HG03378 (cell line): ENCODE measurements at regions not wholly inside any gene's neighbourhood (a gene's known extent, or its start where the extent isn't known, plus 50 kb on each side); places are given as distances from the start of the nearest gene placed in this dataset.

Experiments
- ATAC-seq: cut with Tn5 transposase; IDR thresholded peaks from one replicate; pipeline ENCODE4 v1.9.1; 2021; ENCODE audit warnings: mild to moderate bottlenecking, moderate library complexity; ENCODE audit not compliant: unreplicated experiment

- no peak for ATAC-seq
Measured at GRCh38 chr6:166737261-166737660, 110.2 kb upstream of the RPS6KA2 start.

- ATAC-seq: no peak
Measured at GRCh38 chr6:166736634-166737033, 109.6 kb upstream of the RPS6KA2 start.

- ATAC-seq: no peak
Measured at GRCh38 chr6:166733900-166734299, 106.8 kb upstream of the RPS6KA2 start.

GRCh38 chr6:166729658-166730057, 102.6 kb upstream of the RPS6KA2 start:
- ATAC-seq: no peak

- ATAC-seq: no peak
Measured at GRCh38 chr6:166728884-166729530, 102.0 kb upstream of the RPS6KA2 start.

GRCh38 chr6:166726201-166726600, 99.2 kb upstream of the RPS6KA2 start:
- ATAC-seq: no peak

GRCh38 chr6:166725571-166725970, 98.5 kb upstream of the RPS6KA2 start:
- no peak for ATAC-seq

- no peak for ATAC-seq
Measured at GRCh38 chr6:166724576-166724975, 97.5 kb upstream of the RPS6KA2 start.

- ATAC-seq: no peak
Measured at GRCh38 chr6:166722785-166723184, 95.7 kb upstream of the RPS6KA2 start.

GRCh38 chr6:166721576-166721975, 94.5 kb upstream of the RPS6KA2 start:
- ATAC-seq: no peak

- no peak for ATAC-seq
Measured at GRCh38 chr6:166720856-166721255, 93.8 kb upstream of the RPS6KA2 start.

- ATAC-seq: no peak
Measured at GRCh38 chr6:166719019-166719418, 92.0 kb upstream of the RPS6KA2 start.

- ATAC-seq: no peak
Measured at GRCh38 chr6:166718516-166718915, 91.5 kb upstream of the RPS6KA2 start.

GRCh38 chr6:166716910-166717617, 90.0 kb upstream of the RPS6KA2 start:
- no peak for ATAC-seq

GRCh38 chr6:166715992-166716391, 88.9 kb upstream of the RPS6KA2 start:
- ATAC-seq: no peak

- no peak for ATAC-seq
Measured at GRCh38 chr6:166715065-166715464, 88.0 kb upstream of the RPS6KA2 start.

GRCh38 chr6:166714581-166714980, 87.5 kb upstream of the RPS6KA2 start:
- ATAC-seq: no peak

GRCh38 chr6:166714187-166714510, 87.1 kb upstream of the RPS6KA2 start:
- ATAC-seq: no peak

GRCh38 chr6:166713434-166714186, 86.6 kb upstream of the RPS6KA2 start:
- no peak for ATAC-seq

GRCh38 chr6:166712286-166713228, 85.5 kb upstream of the RPS6KA2 start:
- no peak for ATAC-seq

GRCh38 chr6:166710084-166710483, 83.0 kb upstream of the RPS6KA2 start:
- ATAC-seq: no peak
